RWPE2 (cell line): ENCODE measurements at regions not wholly inside any gene's neighbourhood (a gene's known extent, or its start where the extent isn't known, plus 50 kb on each side); places are given as distances from the start of the nearest gene placed in this dataset.

Experiments used
- ATAC-seq: fragments of 200-7000 bp; cut with Tn5 transposase; 3 replicates; pipeline ENCODE4 v1.9.1; 2021; ENCODE audit warnings: low read depth
- DNase-seq: peaks from one replicate; pipeline ENCODE4 v3.0.0-alpha.2; 2020; ENCODE audit warnings: low spot score
- H3K27ac ChIP-seq: fragments of 450-650 bp; 2 replicates; pipeline ENCODE4 v1.5.1; 2017; ENCODE audit warnings: mild to moderate bottlenecking; ENCODE audit not compliant: poor library complexity, severe bottlenecking
- H3K27me3 ChIP-seq: fragments of 250-450 bp; sonication (Bioruptor Pico); 2 replicates; pipeline ENCODE4 v1.5.1; 2021; ENCODE audit warnings: mild to moderate bottlenecking, moderate library complexity; ENCODE audit not compliant: insufficient read depth, poor library complexity, severe bottlenecking
- H3K36me3 ChIP-seq: fragments of 250-450 bp; sonication (Bioruptor Pico); 2 replicates; pipeline ENCODE4 v1.5.1; 2020; ENCODE audit warnings: low read depth, mild to moderate bottlenecking, moderate library complexity
- H3K4me1 ChIP-seq: fragments of 250-450 bp; sonication (Bioruptor Pico); 2 replicates; pipeline ENCODE4 v1.5.1; 2021; ENCODE audit warnings: mild to moderate bottlenecking, moderate library complexity; ENCODE audit not compliant: insufficient read depth, poor library complexity, severe bottlenecking
- H3K4me3 ChIP-seq: fragments of 250-450 bp; sonication (Bioruptor Pico); 2 replicates; pipeline ENCODE4 v1.5.1; 2021; ENCODE audit warnings: mild to moderate bottlenecking, moderate library complexity; ENCODE audit not compliant: severe bottlenecking
- H3K9me3 ChIP-seq: fragments of 250-450 bp; sonication (Bioruptor Pico); 2 replicates; pipeline ENCODE4 v1.5.1; 2021; ENCODE audit warnings: mild to moderate bottlenecking, moderate library complexity; ENCODE audit not compliant: severe bottlenecking
- CTCF ChIP-seq: fragments of 450-650 bp; IDR thresholded peaks from one replicate; pipeline ENCODE4 v1.5.1; 2017; ENCODE audit warnings: mild to moderate bottlenecking, moderate library complexity; ENCODE audit not compliant: poor library complexity, severe bottlenecking

- TF ChIP-seq CTCF: no peak
- no peak overlapping the region for H3K4me3 ChIP-seq
- H3K4me1 ChIP-seq: no peaks in the 10 kb centered on the region
- H3K27ac ChIP-seq: no peak overlapping the region
- H3K36me3 ChIP-seq: no peaks in the 10 kb centered on the region
- DNase-seq: no peak
- H3K27me3 ChIP-seq: no peaks in the 10 kb centered on the region
- no peak for ATAC-seq
- no peaks in the 10 kb centered on the region for H3K9me3 ChIP-seq
Observed at GRCh38 chr13:31875134-31875533, 135.8 kb downstream of the RXFP2 start.

GRCh38 chr13:31878052-31878451 is 138.7 kb downstream of the RXFP2 start:
- Histone ChIP-seq H3K9me3 (no peaks in the 10 kb centered on the region), H3K27me3 (no peaks in the 10 kb centered on the region), H3K36me3 (no peaks in the 10 kb centered on the region), H3K4me1 (no peaks in the 10 kb centered on the region), H3K4me3 (no peak overlapping the region), H3K27ac (no peak overlapping the region)
- DNase-seq (no peak), ATAC-seq (no peak)
- no peak for TF ChIP-seq CTCF

DNA sequence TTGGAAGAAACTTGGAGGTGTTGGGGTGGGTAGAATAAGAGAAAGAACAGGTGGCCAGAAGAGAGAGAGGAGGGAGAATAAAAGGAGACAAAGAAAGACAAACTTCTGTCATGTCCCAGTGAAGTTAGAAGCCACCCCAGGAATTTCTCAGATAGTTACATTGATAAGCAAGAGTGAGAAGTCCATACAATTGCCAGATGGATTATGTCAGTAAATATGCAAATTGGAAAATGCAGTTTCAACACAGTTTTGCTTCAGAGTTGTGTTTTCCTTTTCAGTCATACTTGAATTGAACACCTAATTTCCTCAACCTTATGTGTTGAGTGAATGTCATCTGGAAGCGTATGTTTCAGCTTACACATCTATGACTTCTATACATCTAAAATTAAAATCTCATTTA is 139.2 kb downstream of the RXFP2 start:
- no peak overlapping the region for H3K4me3 ChIP-seq
- H3K27me3 ChIP-seq: no peaks in the 10 kb centered on the region
- no peaks in the 10 kb centered on the region for H3K36me3 ChIP-seq
- ATAC-seq (no peak), DNase-seq (no peak)
- H3K4me1 ChIP-seq: no peaks in the 10 kb centered on the region
- no peak for TF ChIP-seq CTCF
- H3K27ac ChIP-seq: no peak overlapping the region
- H3K9me3 ChIP-seq: no peaks in the 10 kb centered on the region

DNA sequence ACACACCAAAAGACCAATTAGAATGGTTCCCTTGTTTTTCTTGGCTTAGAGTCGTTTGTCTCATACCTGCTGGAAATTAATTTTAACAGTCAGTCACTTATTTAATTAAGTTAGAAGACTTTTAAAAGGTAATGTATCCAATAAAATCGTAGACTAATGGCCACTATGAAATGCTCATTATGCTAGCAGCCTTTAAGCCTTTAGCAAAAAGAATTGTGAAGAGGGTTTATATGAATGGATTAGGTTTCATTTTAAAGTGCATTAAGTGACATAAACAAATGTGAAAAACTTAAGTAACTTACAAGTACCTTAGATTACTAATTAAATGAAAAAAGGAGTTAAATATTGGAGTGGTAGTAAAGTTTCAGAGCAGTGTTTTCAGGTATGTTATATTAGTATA is 139.6 kb downstream of the RXFP2 start:
- ATAC-seq (no peak), DNase-seq (no peak)
- no peak for TF ChIP-seq CTCF
- Histone ChIP-seq H3K27me3 (no peaks in the 10 kb centered on the region), H3K9me3 (no peaks in the 10 kb centered on the region), H3K27ac (no peak overlapping the region), H3K4me1 (no peaks in the 10 kb centered on the region), H3K36me3 (no peaks in the 10 kb centered on the region), H3K4me3 (no peak overlapping the region)

GRCh38 chr13:31880851-31881494 is 141.6 kb downstream of the RXFP2 start:
- Histone ChIP-seq H3K36me3 (no peaks in the 10 kb centered on the region), H3K9me3 (no peaks in the 10 kb centered on the region), H3K27me3 (no peaks in the 10 kb centered on the region), H3K4me1 (no peaks in the 10 kb centered on the region), H3K27ac (no peak overlapping the region), H3K4me3 (no peak overlapping the region)
- DNase-seq (no peak), ATAC-seq (no peak)
- no peak for TF ChIP-seq CTCF
